ENCODE measurements at regions not wholly inside any gene's neighbourhood (a gene's known extent, or its start where the extent isn't known, plus 50 kb on each side); places are given as distances from the start of the nearest gene placed in this dataset.

GRCh38 chr2:145731467-145731866, 1211.5 kb upstream of the ZEB2 start:
- no peak for DNase-seq (ENCODE audit: low read depth)
- TF ChIP-seq CTCF (IDR thresholded peaks at IDR 0.05; ENCODE audit: control insufficient read depth, extremely low read depth, insufficient read depth), result no peak
- no peak overlapping the region for H3K4me3 ChIP-seq (ENCODE audit: low read depth, low read length)

GRCh38 chr2:145729993-145730770, 1210.3 kb upstream of the ZEB2 start:
- no peak for TF ChIP-seq CTCF (IDR thresholded peaks at IDR 0.05; ENCODE audit: control insufficient read depth, extremely low read depth, insufficient read depth)
- no peak for DNase-seq (ENCODE audit: low read depth)
- no peak overlapping the region for H3K4me3 ChIP-seq (ENCODE audit: low read depth, low read length)

- DNase-seq (ENCODE audit: low read depth), result no peak
- no peak for TF ChIP-seq CTCF (IDR thresholded peaks at IDR 0.05; ENCODE audit: control insufficient read depth, extremely low read depth, insufficient read depth)
- H3K4me3 ChIP-seq (ENCODE audit: low read depth, low read length), result no peak overlapping the region
These were observed 1209.6 kb upstream of the ZEB2 start for GRCh38 chr2:145729481-145729880.

GRCh38 chr2:145728511-145728910, 1208.6 kb upstream of the ZEB2 start:
- no peak for TF ChIP-seq CTCF (IDR thresholded peaks at IDR 0.05; ENCODE audit: control insufficient read depth, extremely low read depth, insufficient read depth)
- H3K4me3 ChIP-seq (ENCODE audit: low read depth, low read length), result no peak overlapping the region
- DNase-seq (ENCODE audit: low read depth), result no peak

- TF ChIP-seq CTCF (IDR thresholded peaks at IDR 0.05; ENCODE audit: control insufficient read depth, extremely low read depth, insufficient read depth), result no peak
- DNase-seq (ENCODE audit: low read depth), result no peak
- no peak overlapping the region for H3K4me3 ChIP-seq (ENCODE audit: low read depth, low read length)
These were observed 1206.0 kb upstream of the ZEB2 start for GRCh38 chr2:145725876-145726275.

- DNase-seq (ENCODE audit: low read depth), result no peak
- no peak for TF ChIP-seq CTCF (IDR thresholded peaks at IDR 0.05; ENCODE audit: control insufficient read depth, extremely low read depth, insufficient read depth)
- no peak overlapping the region for H3K4me3 ChIP-seq (ENCODE audit: low read depth, low read length)
These were observed 1204.5 kb upstream of the ZEB2 start for GRCh38 chr2:145724311-145724898.
